ENCODE measurements at regions not wholly inside any gene's neighbourhood (a gene's known extent, or its start where the extent isn't known, plus 50 kb on each side); places are given as distances from the start of the nearest gene placed in this dataset.

DNA sequence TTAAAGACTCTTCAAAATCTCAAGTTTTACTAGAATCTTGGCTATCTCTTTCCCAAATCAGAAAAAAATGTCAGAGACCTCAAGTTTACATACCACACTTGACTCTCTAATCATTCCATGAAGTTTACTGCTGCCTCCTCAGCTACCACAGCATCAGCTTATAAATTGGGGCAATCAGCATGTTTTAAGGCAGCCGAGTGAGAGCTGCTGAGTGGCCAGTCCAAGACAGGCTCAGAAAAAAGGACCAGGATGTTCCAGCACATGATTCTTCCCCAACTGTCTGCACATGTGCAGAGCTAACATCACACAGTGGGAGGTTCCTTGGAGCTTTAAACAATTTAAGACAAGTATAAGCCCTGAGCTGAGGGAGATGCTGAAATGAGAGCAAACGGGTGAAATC is 140.6 kb upstream of the NUDT7 start:
- H2AFZ ChIP-seq, result no peak overlapping the region
- in situ Hi-C loops (cut with MboI), result no loop called here
- DNase-seq, result no peak

DNA sequence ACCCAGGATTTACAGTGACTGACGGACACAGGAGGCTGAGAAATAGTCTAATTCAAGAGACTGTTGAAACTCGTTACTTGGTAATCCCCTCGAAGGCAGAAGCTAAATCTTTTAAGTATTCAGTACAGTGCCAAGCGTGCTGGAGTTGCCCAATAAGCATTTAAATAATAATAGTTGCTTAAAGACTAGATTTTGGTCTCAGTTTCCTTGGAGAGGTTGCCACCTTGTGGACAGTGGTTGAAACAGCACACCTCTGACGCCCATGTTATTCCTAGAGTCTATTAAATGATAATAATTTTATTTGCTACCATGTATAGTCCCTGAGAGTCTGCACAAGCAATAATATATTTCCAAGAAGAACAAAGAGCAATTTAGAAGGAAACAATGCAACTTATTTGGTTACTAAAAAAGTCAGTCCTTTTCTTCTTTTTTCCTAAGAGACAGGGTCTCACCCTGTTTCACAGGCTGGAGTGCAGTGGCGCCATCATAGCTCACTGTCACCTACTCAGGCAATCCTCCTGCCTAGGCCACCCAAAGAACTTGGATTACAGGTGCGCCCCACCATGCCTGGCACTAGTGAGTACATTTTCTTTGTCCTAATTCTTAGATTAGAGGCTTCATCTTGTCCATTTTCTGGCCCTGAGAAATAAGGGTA is 138.0 kb upstream of the NUDT7 start:
- Histone ChIP-seq H3K27me3 (replicated peaks; ENCODE audit: insufficient read depth) (peaks cover 10% of the 10 kb centered on the region), H3K9me2 (ENCODE audit: insufficient read depth) (no peaks in the 10 kb centered on the region), H3K4me2 (ENCODE audit: unreplicated experiment) (no peak overlapping the region), H3K4me1 (ENCODE audit: insufficient read depth) (no peaks in the 10 kb centered on the region), H3K79me2 (ENCODE audit: insufficient read depth) (no peaks in the 10 kb centered on the region), H3K27ac (no peak overlapping the region), H3F3A (ENCODE audit: insufficient read depth) (no peaks in the 10 kb centered on the region), H3K36me3 (ENCODE audit: low read depth) (no peaks in the 10 kb centered on the region), H3K4me3 (no peak overlapping the region), H4K20me1 (ENCODE audit: insufficient read depth) (no peaks in the 10 kb centered on the region), H3K9me3 (ENCODE audit: low read depth) (no peaks in the 10 kb centered on the region), H2AFZ (no peak overlapping the region), H3K9ac (no peak overlapping the region)
- in situ Hi-C loops (cut with MboI), result no loop called here
- TF ChIP-seq EZH2phosphoT487 (IDR thresholded peaks at IDR 0.05; ENCODE audit: insufficient read depth, low read depth) (no peak), EZH2 (IDR thresholded peaks at IDR 0.05; ENCODE audit: insufficient read depth, poor library complexity, severe bottlenecking) (no peak)
- DNase-seq, result peak; percentile 81
- WGBS, 2 experiments (ENCODE audit: low coverage in 1 of 2, low lambda C conversion rate in 2 of 2, missing lambda C conversion rate in 2 of 2), result 31 to 32% methylated on average over 7 of the region's 7 CpGs

More for the DNA sequence above, 140.6 kb upstream of the NUDT7 start:
- Histone ChIP-seq H3K27me3 (replicated peaks; ENCODE audit: insufficient read depth) (peaks cover 9% of the 10 kb centered on the region), H3K9me3 (ENCODE audit: low read depth) (no peaks in the 10 kb centered on the region), H3K4me1 (ENCODE audit: insufficient read depth) (no peaks in the 10 kb centered on the region), H3K27ac (no peak overlapping the region), H3K79me2 (ENCODE audit: insufficient read depth) (no peaks in the 10 kb centered on the region), H3K4me2 (ENCODE audit: unreplicated experiment) (no peak overlapping the region), H4K20me1 (ENCODE audit: insufficient read depth) (no peaks in the 10 kb centered on the region), H3K36me3 (ENCODE audit: low read depth) (no peaks in the 10 kb centered on the region), H3K4me3 (no peak overlapping the region), H3F3A (ENCODE audit: insufficient read depth) (no peaks in the 10 kb centered on the region), H3K9me2 (ENCODE audit: insufficient read depth) (no peaks in the 10 kb centered on the region), H3K9ac (no peak overlapping the region)
- 31 to 32% methylated on average over 2 of the region's 2 CpGs for WGBS, 2 experiments (ENCODE audit: low coverage in 1 of 2, low lambda C conversion rate in 2 of 2, missing lambda C conversion rate in 2 of 2)
- TF ChIP-seq EZH2 (IDR thresholded peaks at IDR 0.05; ENCODE audit: insufficient read depth, poor library complexity, severe bottlenecking) (no peak), EZH2phosphoT487 (IDR thresholded peaks at IDR 0.05; ENCODE audit: insufficient read depth, low read depth) (no peak)

DNA sequence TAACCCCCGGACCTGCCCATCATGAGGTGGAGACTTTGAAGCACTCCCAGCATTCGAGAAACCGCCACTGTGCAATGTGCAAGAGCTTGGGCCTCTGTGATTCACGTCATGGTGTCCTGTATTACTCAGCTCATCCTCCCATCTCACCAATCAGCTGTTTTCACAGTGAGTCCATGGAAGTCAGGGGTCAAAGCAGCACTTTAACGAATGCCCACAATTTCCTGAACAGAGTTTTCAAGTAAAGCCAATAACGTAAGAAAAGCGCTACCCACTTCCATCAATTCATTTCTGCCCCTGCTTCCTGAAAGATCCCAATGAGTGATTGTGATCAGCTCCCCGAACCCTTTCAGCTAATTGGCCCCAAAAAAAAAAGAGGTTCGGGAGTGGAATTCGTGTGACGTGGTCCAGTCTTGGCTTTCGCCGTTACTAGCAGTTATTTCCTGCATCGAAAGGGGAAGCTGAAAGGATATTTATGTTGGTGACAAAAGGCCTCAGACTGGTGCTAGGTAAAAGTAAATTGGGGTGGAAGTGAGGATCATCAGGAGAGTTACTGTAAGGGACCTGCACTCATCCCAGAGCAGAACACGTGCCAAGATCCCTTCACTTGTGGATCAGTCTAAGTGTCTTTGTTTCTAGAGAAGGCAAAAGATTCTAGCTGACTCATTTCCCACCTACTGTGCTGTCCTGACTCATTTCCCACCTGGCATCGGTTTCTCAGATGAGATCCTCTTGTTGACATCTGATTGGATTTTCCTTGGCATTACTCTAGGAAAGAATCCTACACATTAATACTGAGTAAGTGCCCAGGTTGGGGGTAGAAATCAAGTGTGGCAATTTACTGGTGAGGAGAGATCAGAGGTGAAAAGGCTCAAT is 136.7 kb upstream of the NUDT7 start:
- Histone ChIP-seq H3K4me2 (ENCODE audit: unreplicated experiment) (no peak overlapping the region), H3K36me3 (ENCODE audit: low read depth) (no peaks in the 10 kb centered on the region), H3K9me2 (ENCODE audit: insufficient read depth) (no peaks in the 10 kb centered on the region), H3F3A (ENCODE audit: insufficient read depth) (no peaks in the 10 kb centered on the region), H4K20me1 (ENCODE audit: insufficient read depth) (no peaks in the 10 kb centered on the region), H2AFZ (no peak overlapping the region), H3K27ac (no peak overlapping the region), H3K79me2 (ENCODE audit: insufficient read depth) (no peaks in the 10 kb centered on the region), H3K4me3 (no peak overlapping the region), H3K27me3 (replicated peaks; ENCODE audit: insufficient read depth) (peaks cover 14% of the 10 kb centered on the region), H3K9me3 (ENCODE audit: low read depth) (no peaks in the 10 kb centered on the region), H3K4me1 (ENCODE audit: insufficient read depth) (no peaks in the 10 kb centered on the region), H3K9ac (no peak overlapping the region)
- 82 to 83% methylated on average over 16 of the region's 16 CpGs for WGBS, 2 experiments (ENCODE audit: low coverage in 1 of 2, low lambda C conversion rate in 2 of 2, missing lambda C conversion rate in 2 of 2)
- TF ChIP-seq EZH2phosphoT487 (IDR thresholded peaks at IDR 0.05; ENCODE audit: insufficient read depth, low read depth) (no peak), EZH2 (IDR thresholded peaks at IDR 0.05; ENCODE audit: insufficient read depth, poor library complexity, severe bottlenecking) (no peak)
- peak; percentile 35 for DNase-seq
- in situ Hi-C loops (cut with MboI), result loop anchor here (5.0 kb wide), 1 partner anchor 343 kb away; no protein-coding TSS in a partner anchor

DNA sequence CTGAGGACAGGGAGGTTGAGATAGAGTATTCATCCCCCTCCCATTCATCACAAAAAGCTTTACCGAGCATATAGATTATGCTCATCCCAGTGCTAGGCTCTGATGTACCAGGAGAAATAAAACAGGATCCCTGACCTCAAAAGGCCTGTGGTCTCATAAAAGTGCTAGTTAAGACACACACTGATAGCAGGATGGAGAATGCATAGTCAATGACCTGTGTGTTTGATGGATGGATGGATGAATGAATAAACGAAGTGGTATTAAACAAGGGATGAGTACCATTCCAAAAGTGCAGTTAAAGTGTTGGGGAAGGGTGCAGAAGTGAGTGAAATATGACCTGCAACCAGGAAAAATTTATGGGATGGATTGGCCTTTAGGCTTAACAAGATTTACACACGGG is 133.9 kb upstream of the NUDT7 start:
- H3K4me3 ChIP-seq, result no peak overlapping the region
- H3K9me3 ChIP-seq (ENCODE audit: low read depth), result no peaks in the 10 kb centered on the region
- H4K20me1 ChIP-seq (ENCODE audit: insufficient read depth), result no peaks in the 10 kb centered on the region
- TF ChIP-seq EZH2 (IDR thresholded peaks at IDR 0.05; ENCODE audit: insufficient read depth, poor library complexity, severe bottlenecking) (no peak), EZH2phosphoT487 (IDR thresholded peaks at IDR 0.05; ENCODE audit: insufficient read depth, low read depth) (no peak)
- peaks cover 11% of the 10 kb centered on the region; the same call in 1 of the 2 replicates for H3K27me3 ChIP-seq (replicated peaks; ENCODE audit: insufficient read depth)
- H3F3A ChIP-seq (ENCODE audit: insufficient read depth), result no peaks in the 10 kb centered on the region
- DNase-seq, result no peak
- H3K27ac ChIP-seq, result no peak overlapping the region
- no peaks in the 10 kb centered on the region for H3K79me2 ChIP-seq (ENCODE audit: insufficient read depth)
- no peak overlapping the region for H3K4me2 ChIP-seq (ENCODE audit: unreplicated experiment)
- H3K4me1 ChIP-seq (ENCODE audit: insufficient read depth), result no peaks in the 10 kb centered on the region
- no peak overlapping the region for H2AFZ ChIP-seq
- in situ Hi-C loops (cut with MboI), result loop anchor here (5.0 kb wide), 1 partner anchor 346 kb away; no protein-coding TSS in a partner anchor
- 87 to 91% methylated on average over 3 of the region's 3 CpGs for WGBS, 2 experiments (ENCODE audit: low coverage in 1 of 2, low lambda C conversion rate in 2 of 2, missing lambda C conversion rate in 2 of 2)
- H3K9me2 ChIP-seq (ENCODE audit: insufficient read depth), result no peaks in the 10 kb centered on the region
- H3K9ac ChIP-seq, result no peak overlapping the region
- no peaks in the 10 kb centered on the region for H3K36me3 ChIP-seq (ENCODE audit: low read depth)

Measured in GM23248 (cell line).